ENCODE measurements at regions not wholly inside any gene's neighbourhood (a gene's known extent, or its start where the extent isn't known, plus 50 kb on each side); places are given as distances from the start of the nearest gene placed in this dataset.

GRCh38 chr1:238722812-238723211, 663.6 kb upstream of the CHRM3 start:
- no peak for TF ChIP-seq CTCF (IDR thresholded peaks at IDR 0.05)
- TF ChIP-seq POLR2A (IDR thresholded peaks at IDR 0.05): no peak

Measured in vagina (tissue), 2 donors.